ENCODE measurements at regions not wholly inside any gene's neighbourhood (a gene's known extent, or its start where the extent isn't known, plus 50 kb on each side); places are given as distances from the start of the nearest gene placed in this dataset.
A peak's percentile ranks its signal among the peaks of the same experiment; 100 is the strongest.

DNA sequence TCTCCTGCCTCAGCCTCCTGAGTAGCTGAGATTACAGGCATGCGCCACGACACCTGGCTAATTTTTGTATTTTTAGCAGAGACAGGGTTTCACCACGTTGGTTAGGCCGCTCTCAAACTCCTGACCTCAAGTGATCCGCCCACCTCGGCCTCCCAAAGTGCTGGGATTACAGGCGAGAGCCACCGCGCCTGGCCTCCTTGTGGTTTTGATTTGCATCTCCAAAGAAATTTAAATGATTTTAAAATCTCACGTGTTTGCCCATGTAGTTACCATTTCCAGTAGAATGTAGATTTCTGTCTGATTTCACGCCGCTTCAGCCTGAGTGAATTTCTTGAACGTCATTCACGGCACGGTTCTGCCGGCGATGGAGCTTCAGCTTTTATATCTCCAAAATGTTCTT, 55.8 kb downstream of the IGF2 start:
- DNase-seq (ENCODE audit: low read depth) = no peak
- no peak overlapping the region for H3K4me3 ChIP-seq (replicated peaks; ENCODE audit: low read depth, low read length)
- no peak for TF ChIP-seq CTCF (IDR thresholded peaks at IDR 0.05; ENCODE audit: low read length, missing control alignments)

- peak; percentile 47 for DNase-seq (ENCODE audit: low read depth)
- TF ChIP-seq CTCF (IDR thresholded peaks at IDR 0.05; ENCODE audit: low read length, missing control alignments) = no peak
- no peak overlapping the region for H3K4me3 ChIP-seq (replicated peaks; ENCODE audit: low read depth, low read length)
Measured at GRCh38 chr11:2077061-2077802, 62.0 kb downstream of the IGF2 start.

GRCh38 chr11:2076441-2076840, 62.7 kb downstream of the IGF2 start:
- H3K4me3 ChIP-seq (replicated peaks; ENCODE audit: low read depth, low read length) = no peak overlapping the region
- no peak for TF ChIP-seq CTCF (IDR thresholded peaks at IDR 0.05; ENCODE audit: low read length, missing control alignments)

DNA sequence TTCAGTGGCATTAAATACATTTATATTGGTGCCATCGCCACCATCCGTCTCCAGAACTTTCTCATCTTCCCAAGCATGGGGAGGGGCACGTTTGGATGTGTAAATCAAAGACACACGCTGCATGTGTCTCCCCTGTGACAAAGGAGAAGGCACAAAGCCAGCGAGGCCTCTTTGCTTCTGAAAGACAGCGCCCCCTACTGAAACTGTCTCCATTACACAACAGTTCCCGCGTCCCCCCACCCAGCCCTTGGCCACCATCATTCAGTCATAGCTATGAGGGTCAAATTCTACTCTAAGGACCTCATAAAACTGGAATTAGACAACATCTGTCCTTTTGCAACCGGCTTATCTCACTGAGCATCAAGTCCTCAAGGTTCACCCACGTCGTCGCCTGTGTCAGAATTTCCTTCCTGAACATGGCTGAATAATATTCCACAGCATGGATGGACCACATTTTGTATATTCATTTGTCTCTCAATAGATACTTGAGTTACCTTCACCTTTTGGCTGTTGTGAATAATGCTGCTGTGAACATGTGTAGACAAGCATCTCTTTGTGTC, 64.8 kb downstream of the IGF2 start:
- TF ChIP-seq CTCF (IDR thresholded peaks at IDR 0.05; ENCODE audit: low read length, missing control alignments) = no peak
- no peak for DNase-seq (ENCODE audit: low read depth)
- no peak overlapping the region for H3K4me3 ChIP-seq (replicated peaks; ENCODE audit: low read depth, low read length)

More at GRCh38 chr11:2076441-2076840, 62.7 kb downstream of the IGF2 start:
- DNase-seq (ENCODE audit: low read depth) = no peak

GRCh38 chr11:2072551-2073261, 66.5 kb downstream of the IGF2 start:
- no peak overlapping the region for H3K4me3 ChIP-seq (replicated peaks; ENCODE audit: low read depth, low read length)
- peak; percentile 27 for DNase-seq (ENCODE audit: low read depth)
- no peak for TF ChIP-seq CTCF (IDR thresholded peaks at IDR 0.05; ENCODE audit: low read length, missing control alignments)

DNA sequence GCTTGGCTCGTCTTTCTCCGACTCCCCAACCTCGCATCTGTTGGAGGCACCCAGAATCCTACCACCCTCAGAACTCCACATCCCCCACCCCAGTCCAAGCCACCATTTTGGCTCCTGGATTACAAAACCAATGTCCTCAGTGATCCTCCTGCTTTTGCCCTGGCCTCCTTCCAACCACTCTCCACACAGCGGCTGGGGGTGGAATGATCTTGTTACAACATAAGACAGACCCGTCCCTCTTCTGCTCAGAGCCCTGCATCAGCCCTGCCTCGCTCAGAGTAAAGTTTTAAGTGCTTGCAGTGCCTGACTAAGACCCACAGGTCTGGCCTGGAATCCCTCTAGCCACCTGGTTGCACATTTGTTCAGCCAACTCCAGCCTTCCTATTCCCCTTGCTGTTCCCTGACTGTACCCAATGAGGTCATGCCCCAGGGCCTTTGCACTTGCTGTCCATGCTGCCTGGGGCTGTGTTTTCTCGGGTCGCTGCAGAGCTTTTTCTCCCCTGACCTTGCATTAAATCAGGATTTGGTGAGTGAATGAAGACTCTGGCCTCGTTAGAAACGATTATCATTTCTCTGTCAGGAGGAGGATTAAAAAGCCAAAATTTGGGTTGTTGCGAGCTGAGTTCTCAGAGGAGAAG, 67.3 kb downstream of the IGF2 start:
- H3K4me3 ChIP-seq (replicated peaks; ENCODE audit: low read depth, low read length) = no peak overlapping the region
- DNase-seq (ENCODE audit: low read depth) = peak; percentile 16
- TF ChIP-seq CTCF (IDR thresholded peaks at IDR 0.05; ENCODE audit: low read length, missing control alignments) = no peak
